Esophagus squamous epithelium (tissue), 5 donors: ENCODE measurements at regions not wholly inside any gene's neighbourhood (a gene's known extent, or its start where the extent isn't known, plus 50 kb on each side); places are given as distances from the start of the nearest gene placed in this dataset.

ENCODE experiments used
- DNase-seq: peaks from one replicate; lab custom pipeline; 2025; lab: John Stamatoyannopoulos, UW
- H3K27ac ChIP-seq, 4 donors: fragments of 200-600 bp; sonication (generic); one replicate each; pipeline ENCODE4 v1.5.1; 2016 to 2019; ENCODE audit warnings: mild to moderate bottlenecking in 1 of 4
- H3K27me3 ChIP-seq, 4 donors: fragments of 200-600 bp; sonication (generic); 1 replicate in 3 of 4; 2 replicates in 1 of 4; pipeline versions ENCODE4 v1.5.1 to v1.6.0; 2017 to 2021; ENCODE audit warnings: antibody characterized with exemption in 1 of 4
- H3K36me3 ChIP-seq, 3 donors: fragments of 200-600 bp; sonication (generic); one replicate each; pipeline ENCODE4 v1.5.1; 2016 to 2019
- H3K4me1 ChIP-seq, 3 donors: fragments of 200-600 bp; sonication (generic); one replicate each; pipeline ENCODE4 v1.5.1; 2017 to 2019
- H3K4me3 ChIP-seq, 4 donors: fragments of 200-600 bp; sonication (generic); 1 replicate in 3 of 4; 2 replicates in 1 of 4; pipeline ENCODE4 v1.5.1; 2016 to 2019; ENCODE audit warnings: mild to moderate bottlenecking in 2 of 4, moderate library complexity in 1 of 4
- H3K9me3 ChIP-seq, 3 donors: fragments of 200-600 bp; sonication (generic); one replicate each; pipeline ENCODE4 v1.5.1; 2016 to 2019
- POLR2A ChIP-seq, 4 donors: fragments of 450-650 bp; IDR thresholded peaks; one replicate each; pipeline ENCODE4 v1.6.1; 2017; ENCODE audit warnings: antibody characterized with exemption in 4 of 4, mild to moderate bottlenecking in 4 of 4, moderate library complexity in 3 of 4
- WGBS, 2 donors: methylation state at CpG; one replicate each; pipeline ENCODE4 v1.1.5; 2018; 5-methylcytosine and 5-hydroxymethylcytosine counted together
- intact Hi-C: fragments of 100-400 bp; cut with DNase I; formaldehyde crosslinking; loops from one replicate; pipeline ENCODE4 v1.15.0; 2022
- TF ChIP-seq, protein P1 (sequence below), 6 experiments: fragments of 450-650 bp in 4 of 6; fragments of 200-600 bp in 2 of 6; sonication (generic) in 2 of 6; IDR thresholded peaks; one replicate each; pipeline ENCODE4 v1.5.1; 2016 to 2019; ENCODE audit warnings: antibody characterized with exemption in 6 of 6, mild to moderate bottlenecking in 4 of 6, moderate library complexity in 4 of 6
- donor health status: DM: yes; HTN: yes; CAD: no.

DNA sequence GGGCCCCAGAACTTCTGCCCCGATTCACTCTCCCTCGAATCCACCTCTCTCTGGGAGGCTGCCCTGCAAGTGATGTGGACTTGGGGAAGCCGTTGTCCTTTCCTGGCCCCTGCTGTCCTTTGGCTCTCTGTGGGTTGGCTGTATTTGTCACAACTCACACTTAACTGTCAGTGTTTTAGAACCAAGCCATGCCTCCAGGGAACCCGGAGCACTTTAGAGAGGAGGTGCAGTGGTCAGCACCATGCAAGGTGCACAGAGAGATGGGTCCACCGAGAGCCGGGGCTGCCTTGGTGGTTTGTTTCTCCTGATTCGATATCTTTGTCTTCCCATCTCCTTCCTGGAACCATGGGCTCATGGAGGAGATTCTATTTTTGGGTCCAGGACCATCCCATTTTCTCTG lies 129.5 kb upstream of the RTL1 start:
- no peak for TF ChIP-seq POLR2A (IDR thresholded peaks at IDR 0.05)
- TF ChIP-seq, protein P1, sequence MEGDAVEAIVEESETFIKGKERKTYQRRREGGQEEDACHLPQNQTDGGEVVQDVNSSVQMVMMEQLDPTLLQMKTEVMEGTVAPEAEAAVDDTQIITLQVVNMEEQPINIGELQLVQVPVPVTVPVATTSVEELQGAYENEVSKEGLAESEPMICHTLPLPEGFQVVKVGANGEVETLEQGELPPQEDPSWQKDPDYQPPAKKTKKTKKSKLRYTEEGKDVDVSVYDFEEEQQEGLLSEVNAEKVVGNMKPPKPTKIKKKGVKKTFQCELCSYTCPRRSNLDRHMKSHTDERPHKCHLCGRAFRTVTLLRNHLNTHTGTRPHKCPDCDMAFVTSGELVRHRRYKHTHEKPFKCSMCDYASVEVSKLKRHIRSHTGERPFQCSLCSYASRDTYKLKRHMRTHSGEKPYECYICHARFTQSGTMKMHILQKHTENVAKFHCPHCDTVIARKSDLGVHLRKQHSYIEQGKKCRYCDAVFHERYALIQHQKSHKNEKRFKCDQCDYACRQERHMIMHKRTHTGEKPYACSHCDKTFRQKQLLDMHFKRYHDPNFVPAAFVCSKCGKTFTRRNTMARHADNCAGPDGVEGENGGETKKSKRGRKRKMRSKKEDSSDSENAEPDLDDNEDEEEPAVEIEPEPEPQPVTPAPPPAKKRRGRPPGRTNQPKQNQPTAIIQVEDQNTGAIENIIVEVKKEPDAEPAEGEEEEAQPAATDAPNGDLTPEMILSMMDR (IDR thresholded peaks at IDR 0.05), result no peak
- H3K27ac ChIP-seq, result no peak overlapping the region
- no peak overlapping the region for H3K4me3 ChIP-seq
- DNase-seq, result no peak
- no peaks in the 10 kb centered on the region for H3K36me3 ChIP-seq
- H3K9me3 ChIP-seq, result no peaks in the 10 kb centered on the region
- no peaks in the 10 kb centered on the region for H3K4me1 ChIP-seq
- WGBS, 2 donors, result 82 to 93% methylated on average over 7 of the region's 7 CpGs
- H3K27me3 ChIP-seq, result no peaks in the 10 kb centered on the region
- intact Hi-C loops, result no loop called here

DNA sequence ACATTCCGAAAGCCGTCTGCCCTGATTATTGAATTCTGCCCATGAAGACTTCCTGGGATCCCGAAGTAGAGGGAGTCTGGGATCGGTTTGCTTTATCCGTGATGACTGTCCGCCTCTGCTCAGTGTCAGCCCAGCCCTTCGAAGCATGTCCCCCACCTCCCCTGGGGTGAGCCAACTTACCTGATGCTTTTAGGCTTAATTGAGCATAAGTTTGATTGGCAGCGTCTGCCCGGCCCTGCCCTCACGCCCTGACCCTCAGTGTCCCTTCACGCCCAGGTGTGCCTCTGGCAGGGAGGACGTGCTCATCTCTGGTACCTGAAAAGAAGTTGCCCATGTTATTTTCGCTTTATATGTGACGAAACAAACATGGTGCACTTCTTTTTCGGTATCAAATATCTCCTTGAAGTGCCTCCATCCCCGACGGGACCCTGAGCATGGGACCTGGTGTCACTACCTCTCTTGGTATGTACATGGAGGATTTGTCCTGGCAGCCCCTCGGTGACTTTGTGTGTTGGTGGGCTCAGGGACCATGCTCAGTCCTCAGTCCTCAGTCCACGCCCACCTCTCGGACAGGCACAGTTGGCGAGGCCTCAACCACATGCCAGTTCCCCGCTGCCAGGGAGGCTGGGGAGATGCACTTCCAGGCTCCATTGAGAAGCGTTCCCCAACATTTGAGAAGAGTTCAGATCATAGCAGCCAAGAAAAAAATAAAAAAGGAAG lies 130.1 kb upstream of the RTL1 start:
- TF ChIP-seq POLR2A (IDR thresholded peaks at IDR 0.05), result no peak
- TF ChIP-seq, protein P1 (IDR thresholded peaks at IDR 0.05), result no peak

DNA sequence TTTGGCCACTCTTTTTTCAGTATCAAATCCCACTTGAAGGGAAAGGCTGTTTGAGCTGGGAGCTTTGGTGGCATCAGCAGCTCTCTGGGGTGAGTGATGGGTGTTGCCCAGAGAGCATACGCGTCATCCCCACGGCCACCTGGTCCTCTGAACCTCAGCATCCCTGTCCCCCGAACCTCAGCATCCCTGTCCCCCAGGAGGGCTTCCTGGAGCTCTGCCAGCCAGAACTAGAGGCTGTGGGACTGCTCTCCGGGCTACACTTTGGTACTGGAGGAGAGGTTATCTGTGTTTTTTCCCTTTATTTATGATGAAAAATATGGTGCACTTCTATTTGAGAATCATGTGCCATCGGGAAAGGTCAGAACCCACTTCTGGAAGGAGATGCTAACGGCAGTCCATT lies 131.5 kb upstream of the RTL1 start:
- intact Hi-C loops, result no loop called here
- no peak for DNase-seq
- 68 to 81% methylated on average over 5 to 7 of the region's 7 CpGs for WGBS, 2 donors

More for the DNA sequence above, 130.1 kb upstream of the RTL1 start:
- H3K9me3 ChIP-seq, result no peaks in the 10 kb centered on the region
- H3K4me1 ChIP-seq, result no peaks in the 10 kb centered on the region
- no peaks in the 10 kb centered on the region for H3K36me3 ChIP-seq
- no peaks in the 10 kb centered on the region for H3K27me3 ChIP-seq
- H3K27ac ChIP-seq, result no peak overlapping the region
- intact Hi-C loops, result no loop called here
- H3K4me3 ChIP-seq, result no peak overlapping the region
- DNase-seq, result no peak
- 84 to 85% methylated on average over 15 to 18 of the region's 23 CpGs for WGBS, 2 donors

DNA sequence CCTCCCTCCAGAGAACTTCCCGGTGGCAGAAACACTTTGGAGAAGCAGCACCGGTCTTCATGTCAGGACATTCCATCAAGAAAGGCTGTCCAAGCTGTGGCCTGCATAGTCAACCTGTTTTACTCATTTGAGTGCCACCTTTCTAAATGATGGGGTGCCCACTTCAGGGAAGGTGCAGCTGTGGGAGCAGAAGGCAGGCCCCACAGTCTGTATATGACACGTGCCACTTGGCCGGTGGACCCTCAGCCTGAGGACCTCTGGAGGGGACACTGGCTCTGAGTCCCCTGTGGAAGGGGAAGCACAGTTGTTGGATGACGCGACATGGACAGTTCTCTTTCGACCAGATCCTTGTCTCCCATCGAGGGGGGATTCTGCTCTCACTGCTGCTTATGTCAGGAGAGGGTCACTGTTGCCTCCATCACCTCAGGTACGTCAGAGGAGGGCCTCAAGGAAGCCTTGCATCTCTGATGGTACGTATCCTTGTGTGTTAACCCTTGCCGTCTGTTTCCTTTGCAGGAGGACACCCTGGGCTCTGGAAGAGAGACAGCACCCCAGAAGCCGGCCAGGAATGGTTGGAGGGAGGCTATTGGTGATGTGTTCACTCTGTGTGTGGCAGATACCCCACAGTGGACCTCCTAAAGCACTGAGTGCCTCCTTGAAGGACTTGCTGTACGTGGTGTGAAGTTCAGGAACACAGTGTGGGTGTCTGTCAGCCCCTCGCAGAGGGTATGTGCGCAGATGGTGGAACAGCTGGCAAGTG lies 132.1 kb upstream of the RTL1 start:
- WGBS, 2 donors, result 80 to 83% methylated on average over 11 to 12 of the region's 15 CpGs
- no peaks in the 10 kb centered on the region for H3K9me3 ChIP-seq
- H3K27ac ChIP-seq, result no peak overlapping the region
- H3K27me3 ChIP-seq, result no peaks in the 10 kb centered on the region
- DNase-seq, result no peak
- no peaks in the 10 kb centered on the region for H3K36me3 ChIP-seq
- no peaks in the 10 kb centered on the region for H3K4me1 ChIP-seq
- no peak for TF ChIP-seq POLR2A (IDR thresholded peaks at IDR 0.05)
- TF ChIP-seq, protein P1 (IDR thresholded peaks at IDR 0.05), result no peak
- intact Hi-C loops, result no loop called here
- H3K4me3 ChIP-seq, result no peak overlapping the region

More for the DNA sequence above, 131.5 kb upstream of the RTL1 start:
- Histone ChIP-seq H3K27ac (no peak overlapping the region), H3K9me3 (no peaks in the 10 kb centered on the region), H3K36me3 (no peaks in the 10 kb centered on the region), H3K4me3 (no peak overlapping the region), H3K4me1 (no peaks in the 10 kb centered on the region), H3K27me3 (no peaks in the 10 kb centered on the region)
- TF ChIP-seq POLR2A (IDR thresholded peaks at IDR 0.05), result no peak
- TF ChIP-seq, protein P1 (IDR thresholded peaks at IDR 0.05), result no peak
